NAMALWA (cell line): ENCODE measurements at regions not wholly inside any gene's neighbourhood (a gene's known extent, or its start where the extent isn't known, plus 50 kb on each side); places are given as distances from the start of the nearest gene placed in this dataset.

Experiments
- DNase-seq: peaks from one replicate; pipeline ENCODE4 v3.0.0-alpha.2; 2015; ENCODE audit warnings: low spot score

- DNase-seq, result no peak
Measured at GRCh38 chr13:95352486-95352885, 51.2 kb upstream of the ABCC4 start.

- no peak for DNase-seq
Measured at GRCh38 chr13:95354156-95354555, 52.9 kb upstream of the ABCC4 start.

- no peak for DNase-seq
Measured at GRCh38 chr13:95354680-95355487, 53.6 kb upstream of the ABCC4 start.

- DNase-seq, result no peak
Measured at GRCh38 chr13:95355494-95355893, 54.2 kb upstream of the ABCC4 start.

- DNase-seq, result no peak
Measured at GRCh38 chr13:95356916-95357315, 55.7 kb upstream of the ABCC4 start.

GRCh38 chr13:95357875-95358274 lies 56.6 kb upstream of the ABCC4 start:
- DNase-seq, result no peak

- DNase-seq, result no peak
Measured at GRCh38 chr13:95360052-95360451, 58.8 kb upstream of the ABCC4 start.

- DNase-seq, result no peak
Measured at GRCh38 chr13:95360464-95361097, 59.3 kb upstream of the ABCC4 start.

GRCh38 chr13:95361686-95362085 lies 60.4 kb upstream of the ABCC4 start:
- DNase-seq, result no peak

GRCh38 chr13:95362666-95363065 lies 61.4 kb upstream of the ABCC4 start:
- DNase-seq, result no peak

- DNase-seq, result no peak
Measured at GRCh38 chr13:95367309-95367843, 66.1 kb upstream of the ABCC4 start.

GRCh38 chr13:95368998-95369397 lies 67.7 kb upstream of the ABCC4 start:
- no peak for DNase-seq

GRCh38 chr13:95375706-95376105 lies 74.5 kb upstream of the ABCC4 start:
- no peak for DNase-seq

- no peak for DNase-seq
Measured at GRCh38 chr13:95378603-95379002, 77.4 kb upstream of the ABCC4 start.

GRCh38 chr13:95380468-95381211 lies 79.4 kb upstream of the ABCC4 start:
- peak; percentile 99 for DNase-seq

GRCh38 chr13:95381212-95381527 lies 79.9 kb upstream of the ABCC4 start:
- no peak for DNase-seq

- DNase-seq, result no peak
Measured at GRCh38 chr13:95382411-95382810, 81.2 kb upstream of the ABCC4 start.

GRCh38 chr13:95382916-95383315 lies 81.7 kb upstream of the ABCC4 start:
- no peak for DNase-seq

- DNase-seq, result no peak
Measured at GRCh38 chr13:95385373-95385772, 84.1 kb upstream of the ABCC4 start.

GRCh38 chr13:95385798-95386197 lies 84.5 kb upstream of the ABCC4 start:
- DNase-seq, result no peak

GRCh38 chr13:95386370-95386769 lies 85.1 kb upstream of the ABCC4 start:
- DNase-seq, result no peak

GRCh38 chr13:95387733-95388207 lies 86.5 kb upstream of the ABCC4 start:
- no peak for DNase-seq
